Frontal cortex (tissue), 3 donors: ENCODE measurements at regions not wholly inside any gene's neighbourhood (a gene's known extent, or its start where the extent isn't known, plus 50 kb on each side); places are given as distances from the start of the nearest gene placed in this dataset.

Experiments
- DNase-seq, 2 donors: peaks; one replicate each; pipeline ENCODE4 v3.0.0; 2012; ENCODE audit warnings: low spot score in 2 of 2
- FAIRE-seq: peaks from 2 replicates; lab custom pipeline; 2012; peaks lifted over from hg19 to GRCh38; lab: Jason Lieb, UNC
- donor health status: control.
- donor health status: control.
- donor health status: control.

GRCh38 chr5:175124821-175125220, 319.2 kb downstream of the DRD1 start:
- DNase-seq (no peak), FAIRE-seq (no peak)

GRCh38 chr5:175124251-175124813, 319.6 kb downstream of the DRD1 start:
- FAIRE-seq (no peak), DNase-seq (no peak)

DNA sequence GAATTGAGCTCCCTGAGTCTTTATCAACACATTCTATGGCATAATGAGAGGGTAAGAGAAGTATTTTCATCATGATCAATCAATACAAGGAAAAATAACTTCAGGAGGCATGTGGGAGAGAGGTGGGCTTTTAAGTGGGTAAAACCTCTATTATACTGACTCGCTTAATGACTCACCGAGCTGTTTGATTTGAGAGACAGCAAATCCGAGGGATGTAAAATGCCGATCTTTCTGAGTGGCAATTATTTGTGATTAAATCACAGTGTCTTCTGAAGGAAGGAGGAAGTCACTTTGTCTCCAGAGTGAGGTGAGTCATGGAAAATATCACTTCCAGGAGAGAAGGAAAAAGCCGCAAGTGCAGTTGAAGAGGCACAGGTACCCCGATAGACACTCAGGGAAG, 320.4 kb downstream of the DRD1 start:
- FAIRE-seq (no peak), DNase-seq (no peak)

DNA sequence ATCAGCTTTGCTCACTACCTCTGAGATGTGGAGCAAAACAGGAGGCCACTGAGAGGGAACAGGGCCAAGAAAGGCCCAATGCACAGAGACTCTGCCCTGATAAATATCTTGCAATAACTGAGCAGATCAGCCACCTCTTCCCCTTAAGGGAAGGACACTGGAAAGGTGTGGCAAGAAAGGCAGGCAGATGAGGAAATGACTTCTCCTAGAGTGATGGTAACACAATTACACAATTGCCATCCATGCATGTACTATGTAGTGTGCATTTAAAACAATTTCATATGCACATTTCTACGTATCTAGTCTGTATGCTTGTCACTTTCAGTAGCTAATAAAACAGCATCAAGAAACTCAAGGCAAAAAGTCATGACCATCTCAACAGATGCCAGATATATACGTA, 322.5 kb downstream of the DRD1 start:
- FAIRE-seq (no peak), DNase-seq (no peak)

DNA sequence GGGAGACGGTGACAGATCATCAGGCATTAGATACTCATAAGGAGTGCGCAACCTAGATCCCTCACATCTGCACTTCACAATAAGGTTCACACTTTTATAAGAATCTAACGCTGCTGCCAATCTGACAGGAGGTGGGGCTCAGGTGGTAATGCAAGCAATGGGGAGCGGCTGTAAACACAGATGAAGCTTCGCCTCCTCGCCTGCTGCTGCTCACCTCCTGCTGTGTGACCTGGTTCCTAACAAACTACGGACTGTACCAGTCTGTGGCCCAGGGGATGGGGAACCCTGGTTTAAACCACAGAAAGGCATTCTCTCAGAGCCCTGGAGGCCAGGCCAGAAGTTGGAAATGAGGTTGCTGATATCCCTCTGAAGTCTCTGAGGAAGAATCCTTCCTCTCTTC, 323.6 kb downstream of the DRD1 start:
- DNase-seq (no peak), FAIRE-seq (no peak)

DNA sequence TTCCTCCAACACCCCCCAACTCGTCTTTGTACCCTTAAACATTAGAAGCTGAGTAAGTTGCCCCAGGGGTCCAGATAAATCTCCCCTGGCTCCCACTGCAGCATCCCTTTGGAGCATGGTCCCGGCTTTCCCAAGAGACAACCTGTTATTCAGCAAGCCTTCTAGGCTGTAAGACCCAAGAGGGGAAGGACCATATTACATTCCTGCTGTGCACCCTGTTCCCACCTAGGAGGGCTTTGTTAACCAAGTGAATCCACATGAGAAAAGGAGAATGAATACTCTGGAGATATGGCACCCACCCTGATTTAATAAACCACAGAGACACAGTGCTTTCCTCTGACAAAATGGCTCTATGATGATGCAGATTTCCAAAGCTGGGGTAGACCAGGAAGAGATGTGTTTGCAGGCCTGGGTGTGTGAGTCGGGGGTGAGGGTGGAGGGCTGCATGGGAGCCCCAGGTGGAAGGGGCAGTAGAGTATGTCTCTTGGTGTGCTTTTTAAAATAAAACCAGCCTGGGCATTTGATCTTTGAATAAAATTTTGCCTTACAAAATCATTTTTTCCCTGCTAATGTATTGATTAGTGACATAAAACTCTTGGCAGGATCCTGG, 325.2 kb downstream of the DRD1 start:
- DNase-seq: no peak
- no peak for FAIRE-seq

GRCh38 chr5:175116466-175117048, 327.4 kb downstream of the DRD1 start:
- FAIRE-seq: no peak

DNA sequence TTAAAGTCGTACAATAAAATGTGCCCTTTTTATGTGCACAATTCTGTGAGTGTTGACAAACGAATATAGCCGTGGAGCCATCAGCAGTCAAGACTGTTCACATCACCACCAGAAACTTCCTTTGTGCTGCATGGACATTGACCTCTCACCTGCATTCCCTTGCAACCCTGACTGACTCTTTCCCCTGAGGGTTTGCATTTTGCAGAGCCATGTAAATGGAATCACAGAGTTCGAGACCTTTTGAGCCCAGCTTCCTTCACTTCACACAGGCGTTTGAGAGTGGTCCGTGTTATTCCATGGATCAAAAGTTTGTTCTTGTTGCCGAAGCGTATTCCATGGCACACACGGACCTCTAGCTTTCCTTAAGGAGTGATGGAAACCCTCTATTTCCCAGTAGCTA, 328.2 kb downstream of the DRD1 start:
- FAIRE-seq (no peak), DNase-seq (no peak)

More at GRCh38 chr5:175116466-175117048, 327.4 kb downstream of the DRD1 start:
- no peak for DNase-seq

- DNase-seq (no peak), FAIRE-seq (no peak)
Measured at GRCh38 chr5:175113947-175114346, 330.0 kb downstream of the DRD1 start.

GRCh38 chr5:175109058-175109755, 334.8 kb downstream of the DRD1 start:
- DNase-seq (no peak), FAIRE-seq (no peak)

DNA sequence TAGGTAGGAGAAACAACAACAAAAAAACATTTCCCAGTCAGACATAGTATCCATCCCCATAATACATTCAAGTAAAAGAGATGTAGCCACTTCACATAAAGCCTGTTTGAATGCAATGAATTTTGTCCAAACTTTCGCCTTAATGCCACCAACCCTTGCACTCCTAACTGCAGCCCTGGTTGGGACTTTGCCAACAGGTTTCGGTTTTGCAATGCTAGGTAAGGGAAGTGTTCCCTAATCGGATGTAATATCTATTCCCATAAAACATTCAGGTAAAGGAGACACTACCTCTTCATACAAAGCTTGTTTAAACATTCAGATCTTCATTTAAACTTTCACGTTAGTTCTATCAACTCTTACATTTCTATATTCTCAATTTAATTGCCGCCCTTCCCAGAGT, 336.1 kb downstream of the DRD1 start:
- no peak for DNase-seq
- no peak for FAIRE-seq

DNA sequence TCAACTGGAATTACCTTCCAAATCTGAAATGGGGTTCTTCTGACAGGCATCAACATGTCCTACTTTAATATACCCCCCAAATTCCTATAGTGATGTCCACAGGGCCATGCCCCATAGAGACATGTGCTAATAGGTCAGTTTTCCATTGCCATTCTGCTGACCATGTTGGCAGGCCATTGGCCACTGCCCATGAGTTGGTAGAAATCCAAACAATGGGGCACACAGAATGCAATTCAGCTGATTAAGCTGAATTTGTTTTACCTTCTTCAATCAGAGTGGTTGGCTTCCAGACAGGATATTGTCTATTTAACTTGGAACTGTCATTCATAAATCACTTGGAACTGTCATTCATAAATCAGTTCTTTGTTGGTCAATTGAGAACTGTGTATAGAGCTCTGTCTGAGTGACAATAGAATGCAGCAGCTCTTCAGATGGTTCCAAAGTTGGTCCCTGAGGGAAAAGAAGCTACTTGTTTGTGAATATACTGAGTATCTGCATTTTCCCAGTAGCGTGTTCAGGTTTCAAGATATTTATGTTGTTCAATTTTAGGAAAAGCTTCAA, 336.9 kb downstream of the DRD1 start:
- FAIRE-seq: no peak
- no peak for DNase-seq

GRCh38 chr5:175104677-175105076, 339.3 kb downstream of the DRD1 start:
- FAIRE-seq: no peak
- DNase-seq: no peak

DNA sequence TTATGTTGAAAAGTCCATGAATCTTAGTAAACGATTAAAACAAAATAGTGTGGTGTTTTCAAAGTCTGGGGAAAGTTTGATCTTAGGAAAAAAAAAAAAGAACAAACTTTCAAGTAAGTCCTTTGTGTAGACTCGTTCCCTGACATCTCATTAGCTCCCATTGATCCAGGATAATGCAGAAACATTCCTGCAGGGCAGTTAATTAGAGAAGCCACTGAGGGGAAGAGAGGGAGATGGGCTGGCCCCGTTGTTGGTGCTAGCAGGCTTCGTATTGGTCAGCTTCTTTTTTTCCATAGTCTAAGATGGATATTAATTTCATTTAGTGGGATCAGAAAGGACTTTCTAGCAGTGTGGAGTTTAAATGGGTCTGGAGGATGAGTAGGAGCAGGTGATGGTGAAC, 340.2 kb downstream of the DRD1 start:
- DNase-seq (no peak), FAIRE-seq (no peak)

DNA sequence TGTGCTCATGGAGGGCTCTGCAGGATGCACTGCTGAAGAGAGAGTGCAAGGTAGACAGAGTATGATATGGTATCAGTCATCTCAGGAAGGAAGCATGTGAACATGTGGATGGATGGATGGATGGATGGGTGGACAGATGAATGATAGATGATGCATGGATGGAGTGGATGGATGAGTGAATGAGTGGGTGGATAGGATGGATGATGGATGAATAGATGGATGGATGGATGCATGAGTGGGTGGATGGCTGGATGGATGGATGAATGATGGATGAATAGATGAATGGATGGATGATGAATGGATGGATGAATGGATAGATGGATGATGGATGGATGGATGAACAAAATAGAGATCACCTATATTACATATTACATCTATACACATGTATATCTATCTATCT, 341.3 kb downstream of the DRD1 start:
- FAIRE-seq: no peak
- DNase-seq: no peak

GRCh38 chr5:175098301-175098700, 345.7 kb downstream of the DRD1 start:
- FAIRE-seq: no peak

GRCh38 chr5:175096469-175097165, 347.4 kb downstream of the DRD1 start:
- FAIRE-seq (no peak), DNase-seq (no peak)

More at GRCh38 chr5:175098301-175098700, 345.7 kb downstream of the DRD1 start:
- DNase-seq: no peak

DNA sequence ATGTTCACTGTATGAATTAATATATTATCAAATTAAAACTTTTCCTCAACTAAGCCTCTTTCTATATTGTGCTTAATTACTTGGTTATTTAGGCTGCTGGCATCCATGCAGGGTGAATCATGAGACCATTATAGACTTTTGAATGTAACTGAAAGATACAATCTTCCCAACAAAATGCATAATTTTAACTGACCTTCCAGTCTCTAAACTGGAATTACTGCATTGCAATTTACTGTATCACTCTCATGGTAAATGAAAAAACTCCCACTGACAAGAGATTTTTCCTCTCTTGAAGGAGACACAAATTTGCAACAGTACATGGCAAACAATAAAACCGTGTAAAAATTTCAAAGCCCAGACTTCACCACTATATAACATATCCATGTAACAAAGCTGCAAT, 349.5 kb downstream of the DRD1 start:
- no peak for FAIRE-seq
- DNase-seq: no peak

GRCh38 chr5:175092691-175093090, 351.3 kb downstream of the DRD1 start:
- no peak for DNase-seq
- FAIRE-seq: no peak

DNA sequence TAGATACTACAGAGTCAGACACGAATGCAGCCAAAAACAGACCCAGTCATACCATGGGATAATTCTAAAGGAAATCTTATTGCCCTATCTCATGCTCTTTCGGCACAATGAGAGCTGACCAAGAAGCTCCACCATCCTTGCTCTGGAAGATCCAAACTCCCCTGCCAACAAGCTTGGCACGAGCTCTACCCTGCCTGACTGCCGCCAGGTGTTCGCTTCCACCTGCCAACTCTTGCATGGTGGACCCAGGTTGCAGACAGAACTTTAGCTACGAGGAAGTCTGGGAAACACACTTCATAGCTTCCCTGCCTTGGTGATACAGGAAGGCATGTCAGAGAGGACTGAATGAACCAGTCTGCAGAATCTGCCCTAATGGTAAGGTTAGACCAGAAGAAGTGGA, 355.0 kb downstream of the DRD1 start:
- no peak for DNase-seq
- FAIRE-seq: no peak
